Duodenal mucosa (tissue), 2 donors: ENCODE measurements at regions not wholly inside any gene's neighbourhood (a gene's known extent, or its start where the extent isn't known, plus 50 kb on each side); places are given as distances from the start of the nearest gene placed in this dataset.

Experiments
- H3K27ac ChIP-seq: one replicate; pipeline ENCODE4 v1.7.0; 2013; ENCODE audit warnings: low read depth, low read length
- H3K27me3 ChIP-seq, 2 donors: one replicate each; pipeline ENCODE4 v1.7.0; 2013; ENCODE audit warnings: low read length in 2 of 2, control low read depth in 1 of 2; ENCODE audit not compliant: insufficient read depth in 2 of 2, control insufficient read depth in 1 of 2
- H3K36me3 ChIP-seq, 2 donors: one replicate each; pipeline ENCODE4 v1.7.0; 2013; ENCODE audit warnings: low read length in 2 of 2, control low read depth in 1 of 2; ENCODE audit not compliant: insufficient read depth in 2 of 2, control insufficient read depth in 1 of 2
- H3K4me1 ChIP-seq, 2 donors: one replicate each; pipeline ENCODE4 v1.7.0; 2013; ENCODE audit warnings: low read length in 2 of 2, control low read depth in 1 of 2; ENCODE audit not compliant: insufficient read depth in 2 of 2, control insufficient read depth in 1 of 2
- H3K4me3 ChIP-seq, 2 donors: one replicate each; pipeline ENCODE4 v1.7.0; 2013; ENCODE audit warnings: low read length in 2 of 2, low read depth in 1 of 2
- H3K9ac ChIP-seq, 2 donors: one replicate each; pipeline ENCODE4 v1.7.0; 2013; ENCODE audit warnings: low read length in 2 of 2, low read depth in 1 of 2
- H3K9me3 ChIP-seq, 2 donors: one replicate each; pipeline ENCODE4 v1.7.0; 2013; ENCODE audit warnings: low read length in 2 of 2, control low read depth in 1 of 2; ENCODE audit not compliant: control insufficient read depth in 1 of 2

DNA sequence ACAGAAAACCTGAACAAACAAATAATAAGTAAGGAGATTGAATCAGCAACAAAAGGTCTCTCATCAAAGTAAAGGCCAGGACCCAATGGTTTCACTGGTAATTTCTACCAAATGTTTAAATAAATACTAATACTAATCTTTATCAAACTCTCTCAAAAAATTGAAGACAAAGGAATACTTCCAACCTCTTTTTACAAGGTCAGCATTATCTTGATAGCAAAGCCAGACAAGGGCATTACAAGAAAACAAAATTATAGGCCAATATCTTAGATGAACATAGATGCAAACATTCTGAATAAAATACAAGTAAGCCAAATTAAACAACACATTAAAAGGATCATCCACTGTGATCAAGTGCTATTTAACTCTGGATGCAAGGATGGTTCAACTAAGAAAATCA is 239.8 kb upstream of the TMEM72 start:
- Histone ChIP-seq H3K27me3 (no peaks in the 10 kb centered on the region), H3K27ac (no peak overlapping the region), H3K9me3 (no peaks in the 10 kb centered on the region), H3K36me3 (no peaks in the 10 kb centered on the region), H3K9ac (no peak overlapping the region), H3K4me1 (no peaks in the 10 kb centered on the region), H3K4me3 (no peak overlapping the region)

DNA sequence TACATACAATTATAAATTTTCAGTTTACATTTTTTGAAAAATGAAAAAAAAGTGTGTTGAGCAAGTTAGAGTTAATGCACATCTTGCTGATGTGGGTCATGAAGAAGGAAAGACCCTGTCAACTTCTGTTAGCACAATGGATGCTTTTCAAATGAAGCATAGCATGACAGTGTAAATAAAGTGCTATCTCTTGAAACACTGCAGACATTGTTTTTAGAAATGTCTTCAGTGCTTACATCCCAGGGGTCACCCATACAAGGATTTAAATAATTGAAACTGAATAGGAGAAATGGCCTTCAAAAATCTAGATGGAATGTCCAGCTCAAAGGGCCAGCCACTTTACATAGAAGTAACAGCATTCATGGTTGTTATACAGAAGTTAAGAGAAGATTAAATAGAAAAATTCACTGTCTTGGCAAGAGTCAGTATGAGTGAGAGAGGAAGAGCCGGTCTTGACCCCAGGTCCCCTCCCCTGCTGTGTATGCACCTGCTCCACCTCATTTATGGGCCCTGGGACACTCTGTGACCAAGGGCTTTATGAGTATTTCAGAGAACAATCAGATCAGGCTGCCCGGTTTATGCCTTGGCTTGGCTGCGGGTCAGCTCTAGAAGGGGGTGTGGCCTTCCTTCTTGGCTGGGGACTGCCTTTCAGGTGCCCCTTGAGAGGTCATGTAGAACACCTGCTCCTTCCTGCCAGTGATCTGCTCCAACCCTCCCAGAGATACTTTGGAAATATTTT is 237.7 kb upstream of the TMEM72 start:
- no peak overlapping the region for H3K9ac ChIP-seq
- no peaks in the 10 kb centered on the region for H3K9me3 ChIP-seq
- H3K4me1 ChIP-seq = no peaks in the 10 kb centered on the region
- no peaks in the 10 kb centered on the region for H3K27me3 ChIP-seq
- H3K36me3 ChIP-seq = no peaks in the 10 kb centered on the region
- H3K27ac ChIP-seq = no peak overlapping the region
- no peak overlapping the region for H3K4me3 ChIP-seq

DNA sequence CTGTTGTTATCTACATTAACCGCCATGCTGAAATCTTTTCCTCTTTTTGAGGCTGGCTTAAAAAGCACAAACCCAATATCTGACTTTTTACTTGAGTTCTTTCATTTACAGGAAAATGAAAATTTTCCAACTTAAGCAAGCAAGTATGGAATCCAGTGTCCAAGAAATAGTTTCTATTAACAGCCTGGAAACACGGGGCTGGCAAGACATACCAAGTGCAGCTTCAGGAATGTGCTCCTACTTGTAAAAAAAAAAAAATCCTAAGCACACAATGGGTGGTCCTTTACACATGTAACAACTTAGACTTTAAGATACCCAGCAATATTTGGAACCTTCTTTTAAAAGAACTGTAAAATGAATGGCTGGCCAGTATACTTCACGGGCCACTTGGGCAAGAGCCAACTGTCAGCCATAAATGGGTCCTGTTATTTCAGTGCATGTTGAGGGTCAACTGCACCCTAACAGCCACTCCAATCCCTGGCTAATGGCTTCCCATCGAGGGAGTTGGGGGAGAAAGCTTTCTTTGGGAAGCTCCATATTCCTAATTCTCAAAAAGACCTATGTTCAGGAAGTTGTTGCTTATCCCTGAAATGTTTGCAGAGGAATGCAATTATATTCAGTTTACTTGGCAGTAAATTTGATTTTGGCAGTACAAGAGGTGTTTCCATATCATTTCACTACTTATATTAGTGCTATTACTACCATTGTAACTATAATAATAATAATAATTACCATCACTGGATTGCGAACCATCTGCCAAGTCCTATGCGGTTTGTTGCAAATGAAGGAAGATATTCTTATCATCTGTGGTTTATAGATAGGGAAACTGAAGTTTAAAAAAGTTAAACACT is 236.4 kb upstream of the TMEM72 start:
- no peak overlapping the region for H3K27ac ChIP-seq
- H3K27me3 ChIP-seq = no peaks in the 10 kb centered on the region
- no peaks in the 10 kb centered on the region for H3K4me1 ChIP-seq
- H3K4me3 ChIP-seq = no peak overlapping the region
- no peaks in the 10 kb centered on the region for H3K9me3 ChIP-seq
- H3K36me3 ChIP-seq = no peaks in the 10 kb centered on the region
- no peak overlapping the region for H3K9ac ChIP-seq

DNA sequence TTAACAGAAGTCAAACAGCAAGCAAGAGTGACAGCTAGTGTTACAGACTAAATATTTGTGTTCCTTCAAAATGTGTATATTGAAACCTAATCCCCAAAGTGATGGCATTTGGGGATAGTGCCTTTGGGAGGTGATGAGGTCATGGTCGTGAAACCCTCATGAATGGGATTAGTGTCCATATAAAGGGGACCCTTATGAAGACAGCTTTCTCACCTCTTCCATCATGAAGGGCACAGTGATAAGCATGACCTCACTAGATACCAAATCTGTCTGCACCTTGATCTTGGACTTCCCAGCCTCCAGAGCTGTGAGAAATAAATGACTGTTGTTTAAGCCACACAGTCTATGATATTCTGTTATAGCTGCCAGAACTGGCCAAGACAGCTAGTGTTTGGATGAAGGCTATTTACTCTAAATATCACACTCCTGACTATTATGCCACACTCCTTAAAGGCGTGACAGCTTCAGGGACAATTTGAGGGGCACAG is 235.7 kb upstream of the TMEM72 start:
- Histone ChIP-seq H3K36me3 (no peaks in the 10 kb centered on the region), H3K4me3 (no peak overlapping the region), H3K9me3 (no peaks in the 10 kb centered on the region), H3K27ac (no peak overlapping the region), H3K4me1 (no peaks in the 10 kb centered on the region), H3K9ac (no peak overlapping the region), H3K27me3 (no peaks in the 10 kb centered on the region)

- Histone ChIP-seq H3K36me3 (no peaks in the 10 kb centered on the region), H3K9ac (no peak overlapping the region), H3K4me3 (no peak overlapping the region), H3K27me3 (no peaks in the 10 kb centered on the region), H3K9me3 (no peaks in the 10 kb centered on the region), H3K27ac (no peak overlapping the region), H3K4me1 (no peaks in the 10 kb centered on the region)
These were observed 230.4 kb upstream of the TMEM72 start for GRCh38 chr10:44680764-44681163.

GRCh38 chr10:44682507-44682906 is 228.6 kb upstream of the TMEM72 start:
- H3K27me3 ChIP-seq = no peaks in the 10 kb centered on the region
- H3K4me1 ChIP-seq = no peaks in the 10 kb centered on the region
- no peak overlapping the region for H3K4me3 ChIP-seq
- no peak overlapping the region for H3K9ac ChIP-seq
- no peak overlapping the region for H3K27ac ChIP-seq
- no peaks in the 10 kb centered on the region for H3K9me3 ChIP-seq
- no peaks in the 10 kb centered on the region for H3K36me3 ChIP-seq

DNA sequence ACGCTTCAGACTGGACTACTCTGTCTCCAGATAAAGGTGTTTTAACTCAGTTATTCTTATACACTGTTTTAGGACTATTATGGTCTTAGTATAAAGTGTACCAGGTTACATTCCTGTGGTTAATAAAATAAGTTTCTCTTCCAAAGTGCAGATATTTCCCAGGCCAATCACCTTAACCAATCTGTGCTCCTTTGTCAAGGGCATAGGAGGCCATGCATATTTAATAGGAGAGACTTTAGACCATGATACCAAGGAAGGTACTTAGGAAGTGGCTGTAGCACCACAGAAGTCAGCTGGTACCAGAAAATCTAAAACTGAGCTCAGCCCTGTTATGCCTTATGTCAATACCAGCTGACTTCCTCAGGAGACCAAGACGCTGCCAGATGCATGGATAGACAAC is 226.5 kb upstream of the TMEM72 start:
- Histone ChIP-seq H3K9me3 (no peaks in the 10 kb centered on the region), H3K9ac (no peak overlapping the region), H3K4me1 (no peaks in the 10 kb centered on the region), H3K27ac (no peak overlapping the region), H3K4me3 (no peak overlapping the region), H3K27me3 (no peaks in the 10 kb centered on the region), H3K36me3 (no peaks in the 10 kb centered on the region)

DNA sequence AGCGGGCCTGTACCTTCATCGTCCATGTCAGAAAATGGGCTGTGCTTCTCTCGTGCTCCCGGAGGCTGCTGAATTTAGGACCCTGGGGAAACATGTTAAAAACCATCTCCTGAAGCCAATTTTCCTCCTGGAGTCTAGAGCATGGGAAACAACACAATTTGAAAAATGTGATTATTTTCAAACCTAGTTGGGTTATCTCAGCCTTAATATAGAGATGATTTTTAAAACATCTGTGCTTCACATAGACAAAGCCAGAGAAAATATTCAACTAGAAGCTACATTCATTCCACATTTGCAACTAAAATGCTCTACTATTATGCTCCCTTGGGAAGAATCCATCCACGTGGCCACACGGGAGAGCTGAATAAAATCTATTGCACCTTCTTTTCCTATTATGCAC is 225.9 kb upstream of the TMEM72 start:
- H3K9ac ChIP-seq = no peak overlapping the region
- H3K4me3 ChIP-seq = no peak overlapping the region
- H3K27ac ChIP-seq = no peak overlapping the region
- no peaks in the 10 kb centered on the region for H3K36me3 ChIP-seq
- no peaks in the 10 kb centered on the region for H3K27me3 ChIP-seq
- no peaks in the 10 kb centered on the region for H3K4me1 ChIP-seq
- H3K9me3 ChIP-seq = no peaks in the 10 kb centered on the region

- no peaks in the 10 kb centered on the region for H3K9me3 ChIP-seq
- H3K4me3 ChIP-seq = no peak overlapping the region
- H3K27me3 ChIP-seq = no peaks in the 10 kb centered on the region
- no peak overlapping the region for H3K27ac ChIP-seq
- H3K9ac ChIP-seq = no peak overlapping the region
- no peaks in the 10 kb centered on the region for H3K36me3 ChIP-seq
- H3K4me1 ChIP-seq = no peaks in the 10 kb centered on the region
These were observed 225.4 kb upstream of the TMEM72 start for GRCh38 chr10:44685747-44686146.

DNA sequence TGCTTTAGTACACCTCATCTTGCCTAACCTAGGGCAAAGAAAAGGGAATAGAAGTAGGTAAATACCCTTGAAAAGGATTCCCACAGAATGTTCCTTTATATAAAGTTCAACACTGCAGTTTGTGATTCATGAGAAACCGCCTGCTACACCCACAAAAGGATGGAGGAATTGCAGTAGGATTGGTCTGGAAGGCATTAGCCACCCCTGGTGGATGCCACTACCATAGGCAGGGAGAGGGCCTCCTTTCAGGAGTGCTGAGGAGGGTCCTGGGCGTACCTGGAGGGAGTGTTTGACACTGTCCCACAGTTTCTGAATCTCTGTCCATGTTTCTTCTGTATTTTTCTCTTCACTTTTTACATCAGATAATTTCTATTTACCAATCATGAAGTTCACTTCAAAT is 221.8 kb upstream of the TMEM72 start:
- Histone ChIP-seq H3K9ac (no peak overlapping the region), H3K9me3 (no peaks in the 10 kb centered on the region), H3K36me3 (no peaks in the 10 kb centered on the region)

More for the DNA sequence above, 221.8 kb upstream of the TMEM72 start:
- H3K4me3 ChIP-seq = no peak overlapping the region
- H3K27ac ChIP-seq = no peak overlapping the region
- H3K4me1 ChIP-seq = no peaks in the 10 kb centered on the region
- no peaks in the 10 kb centered on the region for H3K27me3 ChIP-seq
